Naive thymus-derived CD4-positive, alpha-beta T cell (primary cell): ENCODE measurements at regions not wholly inside any gene's neighbourhood (a gene's known extent, or its start where the extent isn't known, plus 50 kb on each side); places are given as distances from the start of the nearest gene placed in this dataset.

Experiments used
- ATAC-seq: fragments of 150-1000 bp; cut with Tn5 transposase; 2 replicates; pipeline ENCODE4 v1.10.0; 2021; ENCODE audit warnings: mild to moderate bottlenecking, moderate library complexity
- CTCF ChIA-PET: fragments of 350-600 bp; sonication (Branson Sonifier 250); formaldehyde crosslinking; loops from one replicate; lab custom pipeline; 2021; ENCODE audit warnings: antibody characterized with exemption; lab: Charles Lee
- POLR2A ChIA-PET: fragments of 350-600 bp; sonication (Branson Sonifier 250); formaldehyde crosslinking; loops from one replicate; lab custom pipeline; 2021; ENCODE audit warnings: antibody characterized with exemption, inconsistent platforms; lab: Charles Lee
- DNase-seq, 9 donors: peaks; one replicate each; pipeline versions ENCODE4 v3.0.0 to v3.0.0-alpha.2; 2020 to 2022; ENCODE audit warnings: mixed read lengths in 1 of 9
- H3K27ac ChIP-seq: one replicate; pipeline ENCODE4 v1.7.0; 2013; ENCODE audit warnings: mild to moderate bottlenecking, low read depth, low read length, moderate library complexity
- H3K27me3 ChIP-seq, 2 donors: one replicate each; pipeline ENCODE4 v1.7.0; 2013; ENCODE audit warnings: low read length in 2 of 2, mild to moderate bottlenecking in 2 of 2, moderate library complexity in 2 of 2; ENCODE audit not compliant: control insufficient read depth in 2 of 2, insufficient read depth in 2 of 2
- H3K36me3 ChIP-seq, 3 experiments: 1 replicate in 2 of 3; 2 replicates in 1 of 3; pipeline ENCODE4 v1.7.0; 2013; ENCODE audit warnings: low read length in 3 of 3, mild to moderate bottlenecking in 3 of 3, moderate library complexity in 1 of 3; ENCODE audit not compliant: insufficient read depth in 3 of 3, control insufficient read depth in 2 of 3
- H3K4me1 ChIP-seq, 2 donors: one replicate each; pipeline ENCODE4 v1.7.0; 2013; ENCODE audit warnings: low read length in 2 of 2, mild to moderate bottlenecking in 2 of 2, moderate library complexity in 1 of 2; ENCODE audit not compliant: control insufficient read depth in 2 of 2, insufficient read depth in 2 of 2
- H3K4me3 ChIP-seq: 2 replicates; pipeline ENCODE4 v1.7.0; 2013; ENCODE audit warnings: mild to moderate bottlenecking, low read length
- H3K9me3 ChIP-seq, 3 experiments: 1 replicate in 2 of 3; 2 replicates in 1 of 3; pipeline ENCODE4 v1.7.0; 2013; ENCODE audit warnings: low read length in 3 of 3; ENCODE audit not compliant: control insufficient read depth in 2 of 3
- H3K27ac Mint-ChIP-seq, 9 donors: one replicate each; pipeline ENCODE4 v1.8.0; 2020 to 2022; ENCODE audit warnings: mixed read lengths in 9 of 9, mild to moderate bottlenecking in 8 of 9, moderate library complexity in 5 of 9, inconsistent platforms in 2 of 9
- H3K27me3 Mint-ChIP-seq, 5 donors: one replicate each; pipeline ENCODE4 v1.8.0; 2021 to 2022; ENCODE audit warnings: mixed read lengths in 5 of 5, mild to moderate bottlenecking in 1 of 5
- H3K36me3 Mint-ChIP-seq, 5 donors: one replicate each; pipeline ENCODE4 v1.8.0; 2020 to 2022; ENCODE audit warnings: mixed read lengths in 5 of 5, mild to moderate bottlenecking in 3 of 5, inconsistent platforms in 1 of 5
- H3K4me1 Mint-ChIP-seq, 7 donors: one replicate each; pipeline ENCODE4 v1.8.0; 2020 to 2022; ENCODE audit warnings: mixed read lengths in 7 of 7, mild to moderate bottlenecking in 3 of 7, inconsistent platforms in 1 of 7
- H3K4me3 Mint-ChIP-seq, 10 donors: one replicate each; pipeline ENCODE4 v1.8.0; 2020 to 2022; ENCODE audit warnings: mild to moderate bottlenecking in 10 of 10, mixed read lengths in 10 of 10, moderate library complexity in 6 of 10, inconsistent platforms in 2 of 10
- H3K9me3 Mint-ChIP-seq, 11 donors: one replicate each; pipeline ENCODE4 v1.8.0; 2020 to 2022; ENCODE audit warnings: mixed read lengths in 11 of 11, mild to moderate bottlenecking in 4 of 11, inconsistent platforms in 1 of 11, moderate library complexity in 1 of 11
- intact Hi-C, 2 donors: fragments of 100-400 bp; cut with micrococcal nuclease; formaldehyde crosslinking; loops; one replicate each; pipeline ENCODE4 v1.15.1; 2023

DNA sequence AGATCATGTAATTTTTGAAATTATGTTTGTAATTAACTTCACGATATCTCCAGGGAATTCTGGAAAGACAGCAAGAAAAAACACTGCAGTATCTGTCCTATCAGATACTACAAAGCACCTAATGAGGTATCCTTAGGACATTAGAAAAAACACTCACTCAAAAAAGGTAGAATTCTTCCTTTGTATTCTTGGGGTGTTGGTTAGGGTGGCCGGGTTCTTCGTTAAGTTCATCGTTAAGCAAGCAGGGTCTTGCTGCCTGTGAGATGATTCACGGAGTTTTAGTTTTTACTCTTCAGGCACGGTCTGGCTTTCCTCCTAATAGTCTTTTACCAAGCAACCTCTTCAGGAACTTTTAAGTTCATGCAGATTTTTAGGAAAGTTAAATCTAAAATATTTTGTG, 91.4 kb upstream of the IRX4 start:
- no peak overlapping the region for H3K27ac Mint-ChIP-seq
- ATAC-seq = no peak
- H3K9me3 Mint-ChIP-seq = peaks cover 0 to 7% (median 0%) of the 10 kb centered on the region in 11 donors
- Histone ChIP-seq H3K4me1 (no peaks in the 10 kb centered on the region), H3K9me3 (no peaks in the 10 kb centered on the region), H3K27ac (no peak overlapping the region), H3K4me3 (no peak overlapping the region), H3K36me3 (no peaks in the 10 kb centered on the region), H3K27me3 (no peaks in the 10 kb centered on the region)
- H3K27me3 Mint-ChIP-seq = peaks cover 0 to 54% (median 36%) of the 10 kb centered on the region in 5 donors
- no peak overlapping the region for H3K4me3 Mint-ChIP-seq
- intact Hi-C loops = no loop called here
- POLR2A ChIA-PET = no interaction called here
- H3K36me3 Mint-ChIP-seq = no peaks in the 10 kb centered on the region
- no peak for DNase-seq
- H3K4me1 Mint-ChIP-seq = no peaks in the 10 kb centered on the region
- CTCF ChIA-PET = interaction anchor here (1.0 kb wide), 1 partner anchor 9 kb away, joined by 4 read pairs; no protein-coding TSS in a partner anchor

DNA sequence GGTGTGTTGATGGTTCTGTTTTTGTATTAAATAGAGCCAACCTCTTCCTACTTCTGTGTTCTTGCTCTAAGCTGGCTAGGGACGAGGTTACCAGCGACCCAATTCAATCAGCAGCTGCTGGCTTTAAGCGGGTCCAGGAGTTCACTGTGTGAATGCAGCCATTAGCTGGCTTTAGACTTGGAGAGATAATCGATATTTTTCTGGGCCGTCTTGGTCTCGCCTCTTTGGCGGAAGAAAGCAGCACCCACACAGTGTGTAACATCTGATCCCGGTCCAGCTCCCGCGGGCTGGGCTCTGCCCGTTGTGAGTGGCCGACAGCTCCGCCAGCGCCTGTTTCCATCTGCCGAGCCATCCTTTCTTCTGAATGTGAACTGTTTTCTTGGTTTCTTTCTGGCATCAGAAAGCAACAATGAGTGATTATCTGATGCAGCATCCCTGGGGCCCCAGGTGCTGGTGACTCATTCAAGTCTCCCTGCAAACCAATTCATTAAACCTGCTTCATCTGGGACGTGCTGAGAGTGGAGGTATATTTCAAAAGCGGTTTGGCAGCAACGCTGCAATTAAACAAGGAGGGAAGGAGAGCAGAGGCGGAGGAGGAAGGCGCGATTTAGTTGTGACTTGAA, 90.8 kb upstream of the IRX4 start:
- Histone ChIP-seq H3K9me3 (no peaks in the 10 kb centered on the region), H3K4me3 (no peak overlapping the region), H3K27ac (no peak overlapping the region), H3K4me1 (no peaks in the 10 kb centered on the region), H3K27me3 (no peaks in the 10 kb centered on the region), H3K36me3 (no peaks in the 10 kb centered on the region)
- ChIA-PET POLR2A (no interaction called here), CTCF (no interaction called here)
- Mint-ChIP-seq H3K4me1 (no peaks in the 10 kb centered on the region), H3K27ac (no peak overlapping the region), H3K9me3 (peaks cover 0 to 7% (median 0%) of the 10 kb centered on the region in 11 donors), H3K4me3 (no peak overlapping the region), H3K36me3 (no peaks in the 10 kb centered on the region), H3K27me3 (peaks cover 0 to 54% (median 31%) of the 10 kb centered on the region in 5 donors)
- ATAC-seq = no peak
- intact Hi-C loops = no loop called here
- DNase-seq = no peak

DNA sequence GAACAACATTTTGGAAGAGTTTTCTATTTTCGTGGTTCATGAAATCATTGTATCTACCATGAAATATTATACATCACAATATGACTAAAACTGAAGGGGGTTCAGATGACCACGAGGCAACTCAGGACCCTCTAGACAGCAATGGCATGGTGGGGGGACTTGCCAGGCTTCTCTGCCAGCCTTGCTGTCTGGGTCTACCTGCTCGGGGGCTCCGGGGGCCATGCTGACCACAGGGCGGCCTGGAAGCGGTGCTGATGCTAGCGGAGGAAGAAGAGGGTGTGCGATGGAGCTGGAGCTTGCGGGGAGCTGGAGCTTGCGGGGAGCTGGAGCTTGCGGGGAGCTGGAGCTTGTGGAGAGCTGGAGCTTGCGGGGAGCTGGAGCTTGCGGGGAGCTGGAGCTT, 89.2 kb upstream of the IRX4 start:
- peaks cover 4 to 53% (median 31%) of the 10 kb centered on the region in 5 donors for H3K27me3 Mint-ChIP-seq
- no peak overlapping the region for H3K4me3 Mint-ChIP-seq
- no peak for ATAC-seq
- Histone ChIP-seq H3K9me3 (no peaks in the 10 kb centered on the region), H3K36me3 (no peaks in the 10 kb centered on the region), H3K4me1 (no peaks in the 10 kb centered on the region), H3K4me3 (no peak overlapping the region), H3K27me3 (no peaks in the 10 kb centered on the region), H3K27ac (no peak overlapping the region)
- H3K4me1 Mint-ChIP-seq = no peaks in the 10 kb centered on the region
- ChIA-PET CTCF (no interaction called here), POLR2A (no interaction called here)
- H3K36me3 Mint-ChIP-seq = no peaks in the 10 kb centered on the region
- peaks cover 0 to 7% (median 0%) of the 10 kb centered on the region in 11 donors for H3K9me3 Mint-ChIP-seq
- intact Hi-C loops = no loop called here
- H3K27ac Mint-ChIP-seq = no peak overlapping the region
- no peak for DNase-seq

DNA sequence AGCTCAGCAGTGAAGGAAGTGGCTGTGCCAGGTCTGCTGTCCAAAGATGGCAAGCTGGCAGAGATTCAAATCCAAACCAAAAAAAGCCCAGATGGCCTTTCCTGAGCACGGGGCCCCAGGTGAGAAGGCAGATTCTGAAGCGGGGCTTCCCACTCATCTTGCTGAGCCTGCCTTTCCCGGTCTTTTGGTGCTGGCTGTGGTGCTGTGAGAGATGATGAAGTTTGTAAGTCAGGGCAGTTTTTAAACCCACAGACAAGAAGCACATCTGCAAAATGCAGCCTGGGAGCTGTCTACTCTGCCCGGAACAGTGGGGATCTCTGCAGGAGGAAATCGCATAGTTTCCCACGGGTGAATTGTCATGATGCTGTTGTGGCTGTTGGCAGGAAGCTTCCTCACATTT, 85.0 kb upstream of the IRX4 start:
- H3K4me1 ChIP-seq = no peaks in the 10 kb centered on the region
- DNase-seq = no peak
- CTCF ChIA-PET = no interaction called here
- Mint-ChIP-seq H3K9me3 (peaks cover 0 to 5% (median 0%) of the 10 kb centered on the region in 11 donors), H3K4me3 (no peak overlapping the region), H3K4me1 (no peaks in the 10 kb centered on the region), H3K27me3 (peaks cover 0 to 48% (median 12%) of the 10 kb centered on the region in 5 donors), H3K27ac (no peak overlapping the region), H3K36me3 (no peaks in the 10 kb centered on the region)
- POLR2A ChIA-PET = no interaction called here
- intact Hi-C loops = no loop called here
- no peaks in the 10 kb centered on the region for H3K9me3 ChIP-seq
- H3K4me3 ChIP-seq = no peak overlapping the region
- H3K27me3 ChIP-seq = no peaks in the 10 kb centered on the region
- H3K27ac ChIP-seq = no peak overlapping the region
- no peak for ATAC-seq
- no peaks in the 10 kb centered on the region for H3K36me3 ChIP-seq

DNA sequence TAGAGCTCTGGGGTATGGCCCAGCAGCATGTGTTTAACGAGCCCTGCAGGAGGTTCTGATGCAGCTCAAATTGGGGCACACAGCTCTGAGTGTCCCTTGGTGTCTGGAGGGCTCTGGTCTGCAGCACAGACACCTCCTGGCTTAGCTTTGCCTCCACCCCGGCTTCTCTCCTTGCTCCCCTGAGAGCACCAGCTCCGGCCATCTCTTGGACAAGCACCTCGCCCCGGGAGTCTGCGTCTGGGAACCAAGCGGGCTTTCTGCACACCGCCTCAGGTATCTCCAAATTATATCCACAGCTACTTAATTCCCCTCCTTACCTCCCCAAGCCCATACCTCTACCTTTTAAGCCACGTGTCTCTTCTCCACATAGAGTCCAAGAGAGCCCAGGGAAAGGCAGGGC, 83.7 kb upstream of the IRX4 start:
- Mint-ChIP-seq H3K27me3 (peaks cover 0 to 43% (median 15%) of the 10 kb centered on the region in 5 donors), H3K9me3 (no peaks in the 10 kb centered on the region), H3K36me3 (no peaks in the 10 kb centered on the region), H3K27ac (no peak overlapping the region), H3K4me1 (no peaks in the 10 kb centered on the region), H3K4me3 (no peak overlapping the region)
- Histone ChIP-seq H3K36me3 (no peaks in the 10 kb centered on the region), H3K9me3 (no peaks in the 10 kb centered on the region), H3K4me1 (no peaks in the 10 kb centered on the region), H3K4me3 (no peak overlapping the region), H3K27me3 (no peaks in the 10 kb centered on the region), H3K27ac (no peak overlapping the region)
- ATAC-seq = no peak
- POLR2A ChIA-PET = no interaction called here
- no peak for DNase-seq
- intact Hi-C loops = no loop called here
- CTCF ChIA-PET = interaction anchor here (0.7 kb wide), 1 partner anchor 50 kb away, joined by 3 read pairs; no protein-coding TSS in a partner anchor

DNA sequence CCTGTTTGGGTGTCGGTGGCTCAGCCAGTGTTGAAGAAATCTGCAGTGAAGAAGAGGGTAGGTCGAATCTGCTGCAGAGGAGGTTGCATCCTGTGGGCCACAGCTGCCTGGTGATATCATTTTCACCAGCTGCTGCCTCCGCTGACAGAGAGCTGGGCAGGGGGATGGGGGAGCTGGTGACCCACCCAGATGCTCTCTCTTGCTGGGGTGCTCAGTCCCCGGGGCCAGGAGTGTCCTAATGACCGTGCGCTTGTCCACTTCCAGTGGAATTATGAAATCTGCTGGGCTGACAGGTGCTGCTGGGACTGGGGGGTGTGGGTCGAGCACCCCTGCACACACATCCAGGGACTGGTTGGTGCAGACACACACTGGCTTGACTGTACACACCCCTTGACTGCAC, 83.2 kb upstream of the IRX4 start:
- no peaks in the 10 kb centered on the region for H3K4me1 ChIP-seq
- POLR2A ChIA-PET = no interaction called here
- no peak overlapping the region for H3K27ac ChIP-seq
- CTCF ChIA-PET = no interaction called here
- no peaks in the 10 kb centered on the region for H3K4me1 Mint-ChIP-seq
- ATAC-seq = no peak
- no peaks in the 10 kb centered on the region for H3K27me3 ChIP-seq
- H3K4me3 ChIP-seq = no peak overlapping the region
- intact Hi-C loops = no loop called here
- DNase-seq = no peak
- peaks cover 0 to 43% (median 15%) of the 10 kb centered on the region in 5 donors for H3K27me3 Mint-ChIP-seq
- no peaks in the 10 kb centered on the region for H3K9me3 ChIP-seq
- H3K36me3 Mint-ChIP-seq = no peaks in the 10 kb centered on the region
- no peak overlapping the region for H3K4me3 Mint-ChIP-seq
- no peak overlapping the region for H3K27ac Mint-ChIP-seq
- H3K9me3 Mint-ChIP-seq = no peaks in the 10 kb centered on the region
- H3K36me3 ChIP-seq = no peaks in the 10 kb centered on the region

DNA sequence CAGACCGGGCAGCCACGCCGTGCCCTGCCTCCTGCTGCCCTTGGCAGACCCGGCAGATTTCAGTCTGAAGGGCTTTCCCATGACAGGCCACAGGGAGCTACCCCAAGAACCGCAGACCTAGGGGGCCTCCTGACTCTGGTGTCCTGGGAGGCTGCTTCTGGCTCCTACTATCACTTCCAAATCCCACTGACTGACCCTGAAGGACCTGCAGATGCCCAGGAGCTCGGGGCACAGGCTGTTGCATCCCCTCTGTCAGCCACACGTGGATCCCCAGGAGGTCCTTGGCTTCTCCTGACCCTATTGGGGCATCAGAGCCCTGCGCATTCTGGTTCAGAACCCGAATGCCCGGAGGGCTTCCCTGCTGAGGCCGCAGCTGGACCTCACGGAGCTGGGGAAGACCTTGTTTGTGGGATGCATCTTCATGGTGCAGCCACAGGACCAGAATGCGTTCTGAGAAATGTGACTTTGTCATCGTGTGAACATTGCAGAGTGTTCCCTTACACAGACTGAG, 81.3 kb upstream of the IRX4 start:
- ChIA-PET POLR2A (no interaction called here), CTCF (no interaction called here)
- H3K9me3 ChIP-seq = no peaks in the 10 kb centered on the region
- Mint-ChIP-seq H3K27ac (no peak overlapping the region), H3K9me3 (no peaks in the 10 kb centered on the region), H3K27me3 (peaks cover 4 to 50% (median 15%) of the 10 kb centered on the region in 5 donors), H3K36me3 (no peaks in the 10 kb centered on the region), H3K4me3 (no peak overlapping the region), H3K4me1 (no peaks in the 10 kb centered on the region)
- ATAC-seq (no peak), DNase-seq (no peak)
- no peaks in the 10 kb centered on the region for H3K36me3 ChIP-seq
- no peak overlapping the region for H3K4me3 ChIP-seq
- intact Hi-C loops = no loop called here
- H3K4me1 ChIP-seq = no peaks in the 10 kb centered on the region
- H3K27ac ChIP-seq = no peak overlapping the region
- no peaks in the 10 kb centered on the region for H3K27me3 ChIP-seq
